H1 (cell line): ENCODE measurements at regions not wholly inside any gene's neighbourhood (a gene's known extent, or its start where the extent isn't known, plus 50 kb on each side); places are given as distances from the start of the nearest gene placed in this dataset.

Experiments used
- CTCF ChIA-PET: fragments of 300-600 bp; sonication (Branson Sonifier 250); formaldehyde crosslinking; loops from one replicate; lab custom pipeline; 2021; ENCODE audit not compliant: partially characterized antibody; lab: Charles Lee
- POLR2A ChIA-PET: fragments of 300-600 bp; sonication (Branson Sonifier 250); formaldehyde crosslinking; loops from one replicate; lab custom pipeline; 2021; ENCODE audit warnings: inconsistent platforms; ENCODE audit not compliant: partially characterized antibody; lab: Charles Lee
- DNase-seq, 2 experiments: peaks; one replicate each; pipeline versions ENCODE4 v3.0.0 to v3.0.0-alpha.2; 2010 to 2022; ENCODE audit warnings: low spot score in 2 of 2, low read depth in 1 of 2, mixed read lengths in 1 of 2
- FAIRE-seq: peaks from 2 replicates; lab custom pipeline; 2011; peaks lifted over from hg19 to GRCh38; lab: Jason Lieb, UNC
- H2AFZ ChIP-seq: 2 replicates; pipeline ENCODE4 v1.8.1; 2012; ENCODE audit warnings: low read length, inconsistent platforms
- H2AK5ac ChIP-seq: 2 replicates; pipeline ENCODE4 v1.6.1; 2013; ENCODE audit warnings: low read depth, low read length
- H2BK120ac ChIP-seq: replicated peaks from 2 replicates; pipeline ENCODE3; 2013; ENCODE audit warnings: low read depth, low read length, inconsistent platforms
- H2BK12ac ChIP-seq: 2 replicates; pipeline ENCODE4 v1.6.1; 2013; ENCODE audit warnings: low read depth, low read length
- H2BK15ac ChIP-seq: 2 replicates; pipeline ENCODE4 v1.6.1; 2013; ENCODE audit warnings: low read length
- H2BK20ac ChIP-seq: 2 replicates; pipeline ENCODE4 v1.6.1; 2013; ENCODE audit warnings: low read length
- H2BK5ac ChIP-seq: 2 replicates; pipeline ENCODE4 v1.6.1; 2013; ENCODE audit warnings: low read depth, low read length
- H3K14ac ChIP-seq: 2 replicates; pipeline ENCODE4 v1.6.1; 2013; ENCODE audit warnings: inconsistent platforms; ENCODE audit not compliant: insufficient read length
- H3K18ac ChIP-seq: 2 replicates; pipeline ENCODE4 v1.6.1; 2013; ENCODE audit warnings: low read length; ENCODE audit errors: extremely low read depth
- H3K23ac ChIP-seq: 2 replicates; pipeline ENCODE4 v1.6.1; 2013; ENCODE audit warnings: inconsistent platforms; ENCODE audit not compliant: insufficient read length
- H3K23me2 ChIP-seq: 2 replicates; pipeline ENCODE4 v1.6.1; 2013; ENCODE audit warnings: low read depth, low read length
- H3K27ac ChIP-seq: 2 replicates; pipeline ENCODE4 v1.6.1; 2011; ENCODE audit warnings: low read depth, low read length, inconsistent platforms
- H3K27me3 ChIP-seq, 4 experiments: replicated peaks in 1 of 4; 1 replicate in 1 of 4; 2 replicates in 3 of 4; pipeline versions ENCODE4 v1.6.1 to v1.8.1; 2011 to 2013; ENCODE audit warnings: low read length in 3 of 4, mild to moderate bottlenecking in 3 of 4, inconsistent platforms in 2 of 4, mixed read lengths in 2 of 4, moderate library complexity in 1 of 4; ENCODE audit not compliant: control insufficient read depth in 3 of 4, insufficient read depth in 3 of 4; ENCODE audit errors: extremely low read depth in 1 of 4
- H3K36me3 ChIP-seq, 4 experiments: 2 replicates each; pipeline versions ENCODE4 v1.6.1 to v1.8.1; 2011 to 2013; ENCODE audit warnings: mild to moderate bottlenecking in 4 of 4, low read length in 3 of 4, moderate library complexity in 2 of 4, control low read depth in 1 of 4, inconsistent platforms in 1 of 4; ENCODE audit not compliant: insufficient read depth in 4 of 4, control insufficient read depth in 2 of 4
- H3K4ac ChIP-seq: replicated peaks from 2 replicates; pipeline ENCODE3; 2013; ENCODE audit warnings: low read length, low read depth, mixed read lengths, inconsistent platforms; ENCODE audit not compliant: insufficient read length
- H3K4me1 ChIP-seq, 4 experiments: replicated peaks in 1 of 4; 1 replicate in 1 of 4; 2 replicates in 3 of 4; pipeline versions ENCODE4 v1.6.1 to v1.8.1; 2011 to 2013; ENCODE audit warnings: low read length in 3 of 4, inconsistent platforms in 2 of 4, mixed read lengths in 1 of 4; ENCODE audit not compliant: insufficient read depth in 4 of 4, control insufficient read depth in 3 of 4
- H3K4me2 ChIP-seq, 2 experiments: 2 replicates each; pipeline versions ENCODE4 v1.6.1 to v1.8.1; 2011 to 2013; ENCODE audit warnings: low read depth in 2 of 2, low read length in 2 of 2, control low read depth in 1 of 2, inconsistent platforms in 1 of 2, mild to moderate bottlenecking in 1 of 2; ENCODE audit not compliant: insufficient read depth in 1 of 2
- H3K4me3 ChIP-seq, 4 experiments: fragments of 200-600, 300-600 bp in 1 of 4; sonication (generic), shearing (Covaris generic), sonication (Bioruptor Twin) in 1 of 4; 2 replicates each; pipeline versions ENCODE4 v1.5.1 to v1.8.1; 2011 to 2016; ENCODE audit warnings: low read length in 4 of 4, low read depth in 3 of 4, control low read depth in 2 of 4, inconsistent platforms in 2 of 4, mild to moderate bottlenecking in 2 of 4, mixed read lengths in 1 of 4, moderate library complexity in 1 of 4; ENCODE audit not compliant: insufficient read depth in 2 of 4; ENCODE audit errors: extremely low read depth in 1 of 4
- H3K56ac ChIP-seq: replicated peaks from 2 replicates; pipeline ENCODE3; 2013; ENCODE audit warnings: low read depth, mild to moderate bottlenecking, mixed read lengths, low read length, inconsistent platforms; ENCODE audit not compliant: insufficient read length
- H3K79me1 ChIP-seq: 2 replicates; pipeline ENCODE4 v1.6.1; 2013; ENCODE audit warnings: low read depth, low read length, control low read depth
- H3K79me2 ChIP-seq, 2 experiments: 2 replicates each; pipeline versions ENCODE4 v1.6.1 to v1.8.1; 2012 to 2013; ENCODE audit warnings: low read length in 2 of 2, mild to moderate bottlenecking in 2 of 2, inconsistent platforms in 1 of 2; ENCODE audit not compliant: insufficient read depth in 2 of 2, control insufficient read depth in 1 of 2
- H3K9ac ChIP-seq, 4 experiments: replicated peaks in 1 of 4; 1 replicate in 1 of 4; 2 replicates in 3 of 4; pipeline versions ENCODE4 v1.6.1 to v1.8.1; 2011 to 2013; ENCODE audit warnings: low read depth in 3 of 4, low read length in 3 of 4, control low read depth in 2 of 4, mild to moderate bottlenecking in 2 of 4, moderate library complexity in 2 of 4, inconsistent platforms in 1 of 4; ENCODE audit errors: extremely low read depth in 1 of 4
- H3K9me3 ChIP-seq, 2 experiments: 2 replicates each; pipeline versions ENCODE4 v1.6.1 to v1.8.1; 2012 to 2013; ENCODE audit warnings: mild to moderate bottlenecking in 2 of 2, moderate library complexity in 2 of 2, control low read depth in 1 of 2, inconsistent platforms in 1 of 2, low read depth in 1 of 2, low read length in 1 of 2, mixed read lengths in 1 of 2; ENCODE audit not compliant: insufficient read depth in 2 of 2
- H4K20me1 ChIP-seq, 2 experiments: replicated peaks in 1 of 2; 2 replicates each; pipeline versions ENCODE3 to v1.8.1; 2011 to 2013; ENCODE audit warnings: inconsistent platforms in 2 of 2, low read length in 2 of 2, mild to moderate bottlenecking in 1 of 2; ENCODE audit not compliant: insufficient read depth in 2 of 2, control insufficient read depth in 1 of 2
- H4K5ac ChIP-seq: 2 replicates; pipeline ENCODE4 v1.6.1; 2013; ENCODE audit warnings: low read length, low read depth, mixed read lengths, inconsistent platforms; ENCODE audit not compliant: insufficient read length
- H4K8ac ChIP-seq: 2 replicates; pipeline ENCODE4 v1.8.0; 2013; ENCODE audit warnings: mild to moderate bottlenecking, moderate library complexity, low read length, inconsistent platforms; ENCODE audit not compliant: insufficient read depth; ENCODE audit errors: extremely low read depth
- H4K91ac ChIP-seq: replicated peaks from 2 replicates; pipeline ENCODE3; 2013; ENCODE audit warnings: low read length, mixed read lengths, inconsistent platforms; ENCODE audit not compliant: insufficient read length
- CEBPB ChIP-seq: IDR thresholded peaks from 2 replicates; pipeline ENCODE4 v1.6.1; 2012; ENCODE audit warnings: low read depth, low read length
- CHD2 ChIP-seq: IDR thresholded peaks from 2 replicates; pipeline ENCODE4 v1.6.1; 2012; ENCODE audit warnings: low read length, improper control_type of control experiment
- GABPA ChIP-seq: IDR thresholded peaks from 2 replicates; pipeline ENCODE4 v1.6.1; 2011; ENCODE audit warnings: mild to moderate bottlenecking, low read length, moderate library complexity, borderline replicate concordance; ENCODE audit not compliant: insufficient read depth
- KDM1A ChIP-seq: fragments of 200-600, 300-600 bp; sonication (generic); IDR thresholded peaks from 2 replicates; pipeline ENCODE4 v1.7.1; 2016; ENCODE audit warnings: mild to moderate bottlenecking, low read length, borderline replicate concordance
- POU5F1 ChIP-seq: IDR thresholded peaks from 2 replicates; pipeline ENCODE4 v1.6.1; 2011; ENCODE audit warnings: low read depth, mild to moderate bottlenecking, low read length, moderate library complexity
- RAD21 ChIP-seq, 2 experiments: IDR thresholded peaks in 1 of 2; conservative IDR thresholded peaks in 1 of 2; 2 replicates each; pipeline ENCODE4 v1.6.1; 2011; ENCODE audit warnings: low read depth in 2 of 2, low read length in 2 of 2, improper control_type of control experiment in 1 of 2, inconsistent platforms in 1 of 2, mild to moderate bottlenecking in 1 of 2, moderate library complexity in 1 of 2
- RNF2 ChIP-seq: fragments of 200-900, 300-1000 bp; sonication (generic); IDR thresholded peaks from 2 replicates; pipeline ENCODE4 v1.7.1; 2016; ENCODE audit warnings: borderline replicate concordance, low read depth, mild to moderate bottlenecking, antibody characterized with exemption, low read length; ENCODE audit not compliant: poor library complexity, severe bottlenecking; ENCODE audit errors: missing control alignments
- RXRA ChIP-seq: IDR thresholded peaks from 2 replicates; pipeline ENCODE4 v1.6.1; 2011; ENCODE audit warnings: low read depth, mild to moderate bottlenecking, low read length, moderate library complexity; ENCODE audit not compliant: insufficient read depth
- SAP30 ChIP-seq: fragments of 300-600 bp; sonication (generic); IDR thresholded peaks from 2 replicates; pipeline ENCODE4 v1.7.1; 2012; ENCODE audit warnings: low read length, moderate library complexity, mild to moderate bottlenecking, inconsistent platforms; ENCODE audit not compliant: insufficient read depth, insufficient replicate concordance
- SRF ChIP-seq: IDR thresholded peaks from 2 replicates; pipeline ENCODE4 v1.6.1; 2011; ENCODE audit warnings: mild to moderate bottlenecking, low read depth, low read length, moderate library complexity
- WGBS, 2 experiments: shearing (Covaris generic) in 1 of 2; methylation state at CpG; one replicate each; pipeline versions ENCODE4 v1.1.6 to v1.1.7; 2013 to 2015; ENCODE audit warnings: low lambda C conversion rate in 2 of 2, mixed read lengths in 2 of 2, inconsistent platforms in 1 of 2, low coverage in 1 of 2, missing lambda C conversion rate in 1 of 2; ENCODE audit not compliant: insufficient replicate concordance in 2 of 2, insufficient coverage in 1 of 2, insufficient read length in 1 of 2; ENCODE audit errors: extremely low coverage in 1 of 2, missing lambda C conversion rate in 1 of 2; 5-methylcytosine and 5-hydroxymethylcytosine counted together

DNA sequence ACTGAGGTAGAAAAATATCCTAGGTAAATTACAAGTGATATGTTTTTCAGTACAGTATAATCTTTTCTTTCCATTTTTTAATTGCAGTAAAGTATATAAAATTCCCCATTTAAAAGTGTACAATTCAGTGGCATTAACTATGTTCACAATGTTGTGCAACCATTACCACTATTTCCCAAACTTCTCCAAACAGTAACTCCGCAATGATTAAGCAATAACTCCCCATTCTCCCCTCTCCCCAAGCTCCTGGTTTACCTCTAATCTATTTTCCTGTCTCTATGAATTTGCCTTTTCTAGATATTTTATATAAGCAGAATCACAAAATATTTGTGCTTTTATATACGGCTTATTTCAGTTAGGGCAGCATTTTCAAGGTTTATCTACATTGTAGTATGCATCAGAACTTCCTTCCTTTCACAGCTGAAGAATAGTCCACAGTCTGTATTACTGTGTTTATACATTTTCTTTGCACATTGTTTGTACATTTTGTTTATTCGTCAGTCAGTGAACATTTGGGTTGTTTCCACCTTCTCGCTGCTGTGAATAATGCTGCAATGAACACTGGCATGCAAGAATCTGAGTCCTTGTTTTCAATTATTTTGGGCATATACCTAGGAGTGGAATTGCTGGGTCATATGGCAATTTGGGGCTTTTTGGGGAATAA is 110.7 kb downstream of the RPL27A start:
- 88% methylated on average over 4 of the region's 4 CpGs; no CpG with 5 or more reads in 1 of the 2 experiments for WGBS, 2 experiments
- Histone ChIP-seq H3K9me3 (no peaks in the 10 kb centered on the region), H2BK20ac (no peak overlapping the region), H3K4ac (no peak overlapping the region), H3K23ac (no peak overlapping the region), H3K27me3 (no peaks in the 10 kb centered on the region), H2BK120ac (no peak overlapping the region), H3K79me1 (peaks cover 3% of the 10 kb centered on the region; the same call in 1 of the 2 replicates), H3K18ac (no peak overlapping the region), H3K9ac (no peak overlapping the region), H4K20me1 (no peaks in the 10 kb centered on the region), H3K36me3 (no peaks in the 10 kb centered on the region), H3K4me2 (no peak overlapping the region), H3K14ac (no peak overlapping the region), H3K27ac (no peak overlapping the region), H2AFZ (no peak overlapping the region), H4K8ac (no peak overlapping the region), H2BK12ac (no peak overlapping the region)
- no peak for FAIRE-seq
- CTCF ChIA-PET = interaction anchor here (1.1 to 2.6 kb wide), 3 partner anchors 12 to 20 kb away, joined by 3 to 16 read pairs (median 3); no protein-coding TSS in a partner anchor
- no peak for TF ChIP-seq CEBPB
- TF ChIP-seq SRF = no peak
- TF ChIP-seq RNF2 = no peak
- TF ChIP-seq RAD21 (IDR thresholded peaks at IDR 0.05 in 1 of 2, conservative IDR thresholded peaks at IDR 0.05 in 1 of 2; ENCODE audit: low read depth in 2 of 2, low read length in 2 of 2) = no peak
- TF ChIP-seq CHD2 = no peak
- TF ChIP-seq GABPA = no peak
- no peak for TF ChIP-seq RXRA
- no peak for TF ChIP-seq SAP30
- no peak for TF ChIP-seq POU5F1
- TF ChIP-seq KDM1A = no peak
- TF ChIP-seq, all 59 proteins: peak for 0
- H2AK5ac ChIP-seq = no peak overlapping the region
- no peak overlapping the region for H4K91ac ChIP-seq
- no peak overlapping the region for H2BK15ac ChIP-seq
- no peak overlapping the region for H2BK5ac ChIP-seq
- no peak overlapping the region for H4K5ac ChIP-seq
- POLR2A ChIA-PET = interaction anchor here (1.1 to 2.6 kb wide), 3 partner anchors 17 to 110 kb away, joined by 3 to 6 read pairs (median 3); a partner anchor contains a TSS
- H3K4me3 ChIP-seq = no peak overlapping the region
- no peak for DNase-seq
- no peak overlapping the region for H3K56ac ChIP-seq
- no peaks in the 10 kb centered on the region for H3K23me2 ChIP-seq
- no peaks in the 10 kb centered on the region for H3K79me2 ChIP-seq
- H3K4me1 ChIP-seq = peaks cover 0 to 4% (median 0%) of the 10 kb centered on the region in 4 experiments; a peak in 4 of 7 replicates
